ENCODE measurements at regions not wholly inside any gene's neighbourhood (a gene's known extent, or its start where the extent isn't known, plus 50 kb on each side); places are given as distances from the start of the nearest gene placed in this dataset.

DNA sequence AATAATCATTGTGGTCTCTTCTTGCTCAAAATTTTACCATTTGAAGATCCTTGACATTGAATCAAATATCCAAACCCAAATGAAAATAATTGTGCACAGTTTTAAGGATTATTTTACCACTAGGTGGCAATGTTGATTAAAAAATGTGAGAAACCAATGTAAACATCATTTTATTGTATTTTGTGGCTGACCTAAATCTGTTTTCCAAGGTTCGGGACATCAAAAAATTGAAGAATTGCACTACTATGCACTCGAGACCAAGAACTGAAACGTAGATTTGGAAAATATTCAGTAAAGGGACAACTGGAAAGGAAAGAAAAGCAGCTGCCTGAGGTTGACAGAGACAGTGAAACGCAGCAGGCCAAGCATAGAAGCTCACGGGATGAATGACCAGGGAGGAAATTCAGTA lies 259.3 kb downstream of the SNX13 start:
- no peak for TF ChIP-seq POLR2AphosphoS5 (IDR thresholded peaks at IDR 0.05; ENCODE audit: insufficient read depth in 1 of 2, low read depth in 1 of 2)
- TF ChIP-seq, protein P1, sequence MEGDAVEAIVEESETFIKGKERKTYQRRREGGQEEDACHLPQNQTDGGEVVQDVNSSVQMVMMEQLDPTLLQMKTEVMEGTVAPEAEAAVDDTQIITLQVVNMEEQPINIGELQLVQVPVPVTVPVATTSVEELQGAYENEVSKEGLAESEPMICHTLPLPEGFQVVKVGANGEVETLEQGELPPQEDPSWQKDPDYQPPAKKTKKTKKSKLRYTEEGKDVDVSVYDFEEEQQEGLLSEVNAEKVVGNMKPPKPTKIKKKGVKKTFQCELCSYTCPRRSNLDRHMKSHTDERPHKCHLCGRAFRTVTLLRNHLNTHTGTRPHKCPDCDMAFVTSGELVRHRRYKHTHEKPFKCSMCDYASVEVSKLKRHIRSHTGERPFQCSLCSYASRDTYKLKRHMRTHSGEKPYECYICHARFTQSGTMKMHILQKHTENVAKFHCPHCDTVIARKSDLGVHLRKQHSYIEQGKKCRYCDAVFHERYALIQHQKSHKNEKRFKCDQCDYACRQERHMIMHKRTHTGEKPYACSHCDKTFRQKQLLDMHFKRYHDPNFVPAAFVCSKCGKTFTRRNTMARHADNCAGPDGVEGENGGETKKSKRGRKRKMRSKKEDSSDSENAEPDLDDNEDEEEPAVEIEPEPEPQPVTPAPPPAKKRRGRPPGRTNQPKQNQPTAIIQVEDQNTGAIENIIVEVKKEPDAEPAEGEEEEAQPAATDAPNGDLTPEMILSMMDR (IDR thresholded peaks at IDR 0.05) = peak; percentile 38 to 70 (median 68)

Measured in vagina (tissue), 2 donors.